HG02852 (cell line): ENCODE measurements at regions not wholly inside any gene's neighbourhood (a gene's known extent, or its start where the extent isn't known, plus 50 kb on each side); places are given as distances from the start of the nearest gene placed in this dataset.

Experiments used
- ATAC-seq: cut with Tn5 transposase; IDR thresholded peaks from one replicate; pipeline ENCODE4 v1.9.1; 2021; ENCODE audit warnings: mild to moderate bottlenecking, moderate library complexity; ENCODE audit not compliant: unreplicated experiment

DNA sequence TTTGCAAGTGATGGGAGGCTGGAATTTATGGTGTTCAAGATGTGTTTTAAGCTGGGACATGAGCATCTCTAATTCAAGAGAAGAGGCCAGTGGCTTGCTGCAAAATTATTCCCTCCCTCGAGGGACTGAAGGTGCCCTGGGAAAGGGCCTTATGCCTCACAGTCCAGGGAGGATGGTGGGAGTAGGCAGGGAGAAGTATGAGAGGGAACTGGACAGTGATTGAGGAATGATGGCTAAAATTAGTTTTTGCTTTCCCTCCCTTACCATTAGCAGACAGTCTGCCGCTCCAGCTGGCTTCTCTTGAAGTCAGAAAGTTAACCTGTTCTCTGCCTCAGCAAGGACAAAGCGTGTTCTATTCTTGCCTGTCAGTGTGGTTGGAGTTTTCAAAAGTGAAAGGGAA, 139.8 kb upstream of the SEMA6D start:
- ATAC-seq: no peak

DNA sequence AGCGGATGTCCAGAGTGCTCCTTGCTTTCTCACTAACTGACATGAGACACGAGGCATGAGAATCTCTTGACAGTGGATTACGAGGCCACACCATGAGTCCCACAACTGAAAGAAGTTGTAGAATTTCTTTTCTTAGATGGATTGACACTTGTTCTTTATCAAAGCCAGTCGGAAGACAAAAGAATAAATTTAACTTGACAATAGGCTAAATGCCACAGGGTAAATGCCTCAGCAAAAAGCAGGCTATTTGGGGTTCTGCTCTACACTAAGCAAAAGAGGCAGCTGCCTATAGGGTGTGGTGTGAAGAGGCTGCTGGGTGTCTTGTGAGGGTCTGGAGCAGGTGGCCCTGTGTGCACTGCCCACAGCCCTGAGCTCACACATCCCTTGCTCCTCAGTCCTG, 135.1 kb upstream of the SEMA6D start:
- ATAC-seq: no peak

DNA sequence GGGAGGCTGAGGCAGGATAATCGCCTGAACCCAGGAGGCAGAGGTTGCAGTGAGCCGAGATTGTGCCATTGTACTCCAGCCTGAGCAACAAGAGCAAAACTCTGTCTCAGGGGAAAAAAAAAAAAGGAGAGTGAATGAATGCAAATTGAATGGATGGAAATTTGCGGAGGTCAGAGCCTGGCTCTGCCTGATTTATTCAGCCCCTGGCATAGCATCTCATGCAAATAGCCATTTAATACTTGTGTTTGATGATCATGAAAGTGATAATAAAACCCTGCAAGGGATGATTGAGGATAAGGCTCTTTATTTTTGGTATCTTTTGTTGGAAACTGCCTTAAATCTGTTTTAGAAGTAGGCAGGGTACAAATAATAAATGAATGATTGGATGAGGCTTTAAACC, 133.0 kb upstream of the SEMA6D start:
- no peak for ATAC-seq

DNA sequence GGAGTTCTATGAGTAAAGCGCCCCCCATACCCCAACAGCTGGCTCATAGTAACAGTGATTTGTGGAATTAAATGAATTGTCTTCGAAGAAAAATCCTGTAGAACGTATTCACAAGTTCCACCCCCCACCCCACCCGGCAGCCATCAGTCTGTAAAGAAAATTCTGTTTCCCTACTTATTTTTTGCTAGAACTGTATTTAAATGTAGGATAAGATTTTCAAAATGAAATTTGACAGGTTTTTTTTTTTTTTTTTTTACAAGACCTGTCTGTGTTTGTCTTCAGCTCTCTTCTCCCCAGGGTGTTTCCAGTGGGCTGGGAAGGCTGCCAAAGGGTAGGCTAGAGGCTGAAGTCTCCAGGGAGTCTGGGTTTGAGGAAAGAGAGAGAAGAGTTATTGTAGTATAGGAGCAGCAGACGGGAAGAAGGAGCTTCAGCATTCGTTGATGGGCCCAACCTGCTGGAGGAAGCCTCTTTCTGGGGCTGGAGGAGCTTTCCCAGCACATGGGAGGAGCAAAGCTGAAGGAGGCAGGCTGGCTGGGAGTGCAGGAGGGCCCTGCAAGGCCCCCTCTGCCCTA, 130.6 kb upstream of the SEMA6D start:
- no peak for ATAC-seq

DNA sequence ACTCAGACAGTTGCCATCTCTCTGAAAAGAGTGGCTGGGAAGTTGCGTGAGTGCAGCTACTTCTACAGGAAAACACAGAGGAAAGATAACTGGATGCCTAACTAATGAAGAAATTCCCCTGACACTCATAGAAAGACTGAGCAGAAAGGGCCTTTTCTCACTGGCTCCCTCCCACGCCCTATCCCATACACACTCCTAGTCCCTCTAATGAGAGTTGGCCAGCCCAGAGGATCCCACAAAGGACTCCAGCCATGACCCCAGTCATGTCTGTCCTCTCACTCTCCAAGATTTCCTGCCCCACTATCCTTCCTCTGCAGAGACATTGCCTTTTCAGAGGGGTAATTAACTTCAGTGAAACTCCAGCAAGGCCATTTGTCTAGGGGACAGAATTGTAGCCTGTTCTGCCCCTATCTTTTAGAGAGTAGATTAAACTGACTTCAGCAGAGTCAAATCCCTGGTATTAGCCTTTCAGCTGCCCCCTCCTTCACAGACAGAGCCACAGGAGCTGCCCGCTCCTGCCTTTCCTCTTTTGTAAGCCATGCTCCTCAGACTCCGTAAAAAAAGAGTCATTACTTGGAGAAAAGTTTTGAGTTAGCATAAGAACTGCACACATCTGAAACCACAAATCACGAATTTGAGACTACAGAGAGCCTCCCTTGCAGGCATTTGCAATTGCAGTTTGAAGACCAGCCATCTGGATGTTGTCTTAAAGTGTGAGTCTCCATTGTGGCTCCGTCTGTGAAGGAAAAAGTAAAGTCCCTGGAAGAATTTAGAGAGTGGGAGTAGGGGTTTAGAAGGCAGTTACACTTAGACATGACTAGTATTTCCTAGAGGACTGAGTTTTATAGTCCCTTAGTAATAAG, 129.1 kb upstream of the SEMA6D start:
- no peak for ATAC-seq

DNA sequence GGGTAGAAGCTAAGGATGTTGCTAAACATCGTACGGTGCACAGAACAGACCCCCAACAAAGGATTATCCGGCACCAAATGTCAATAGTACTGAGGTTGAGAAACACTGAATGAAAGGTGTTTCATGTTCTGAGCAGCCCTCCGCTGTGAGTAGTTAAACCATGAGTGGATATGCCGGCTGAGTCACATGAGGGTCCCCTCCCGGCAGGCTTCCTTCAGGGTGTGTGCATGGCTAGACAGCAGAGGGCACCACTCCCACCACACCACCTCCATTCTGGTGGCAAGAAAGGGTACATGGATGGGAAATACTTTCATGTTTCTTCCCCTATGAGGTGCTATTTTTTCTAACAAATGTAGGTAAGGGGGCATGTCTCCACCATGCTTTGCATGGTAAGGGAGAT, 128.3 kb upstream of the SEMA6D start:
- no peak for ATAC-seq

DNA sequence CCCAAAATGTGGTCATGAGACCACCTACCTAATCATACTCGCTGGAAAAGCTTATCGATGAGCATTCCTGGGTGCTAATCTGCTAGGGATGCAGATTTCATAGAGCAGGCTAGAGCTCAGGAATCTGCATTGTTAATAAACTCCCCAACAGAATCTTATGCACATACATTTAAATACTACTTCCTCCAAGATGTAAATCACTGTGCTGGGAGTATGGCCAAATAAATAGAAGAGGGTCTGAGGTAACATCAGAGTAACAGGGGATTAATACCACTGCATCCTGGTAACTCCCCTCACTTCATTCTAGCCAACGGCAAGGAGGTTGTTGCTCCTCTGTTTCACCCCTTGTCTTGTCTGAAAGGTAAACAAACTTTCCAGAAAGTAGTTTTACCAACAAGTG, 118.3 kb upstream of the SEMA6D start:
- ATAC-seq: no peak

DNA sequence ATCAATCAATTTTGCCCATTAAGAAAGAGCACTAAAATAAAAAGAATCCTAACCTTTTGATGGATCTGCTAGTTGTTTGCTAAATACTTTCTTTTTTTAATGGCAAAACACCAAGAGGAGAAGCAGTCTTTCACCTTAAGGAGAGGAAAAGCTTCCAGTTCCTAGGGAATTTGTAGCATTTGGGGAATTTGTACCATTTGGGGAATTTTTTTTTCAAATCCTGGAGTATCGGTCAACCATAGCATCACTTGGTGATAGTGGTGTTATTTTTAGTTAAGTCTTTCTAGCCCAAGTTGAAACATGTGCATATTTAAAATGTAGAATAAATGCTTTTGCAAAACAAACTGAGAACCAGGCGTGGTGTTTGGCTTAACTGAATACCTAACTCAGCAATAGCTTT, 117.5 kb upstream of the SEMA6D start:
- no peak for ATAC-seq

DNA sequence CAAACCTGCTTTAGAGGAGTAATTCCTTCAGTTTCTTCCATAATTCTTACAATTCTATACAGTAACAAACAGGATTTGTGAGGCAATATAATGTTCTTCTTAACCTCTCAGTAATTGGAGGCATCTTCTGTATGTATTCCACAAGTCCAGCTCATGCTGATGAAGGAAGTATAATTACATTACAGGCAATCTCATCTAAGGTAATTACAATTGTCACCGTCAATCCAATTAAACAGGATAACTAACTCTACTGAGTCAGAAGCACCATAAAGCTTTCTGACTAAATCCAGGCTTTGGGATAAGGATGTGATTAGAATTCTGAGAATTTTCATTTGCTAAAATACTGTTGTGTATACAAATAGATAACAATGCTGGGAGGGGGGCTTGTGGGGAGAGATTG, 115.2 kb upstream of the SEMA6D start:
- no peak for ATAC-seq

DNA sequence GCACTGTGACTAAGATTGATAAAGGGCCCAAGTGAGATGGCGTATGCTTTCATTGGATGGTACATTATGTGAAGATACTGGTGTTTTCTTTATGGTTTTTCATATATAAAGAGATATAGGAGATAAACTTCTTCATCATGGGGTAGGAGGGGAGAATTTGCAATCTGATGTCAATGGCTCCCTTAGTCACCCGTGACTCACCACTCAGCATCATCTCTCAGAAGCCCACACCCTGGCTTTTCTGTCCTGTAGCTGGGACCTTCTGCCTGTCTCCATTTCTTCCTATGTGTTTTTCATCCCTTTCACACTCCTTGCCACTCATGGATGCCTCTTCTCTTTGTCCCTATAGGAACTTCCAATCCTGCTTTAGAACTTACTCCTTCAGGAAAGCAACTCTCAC, 114.3 kb upstream of the SEMA6D start:
- no peak for ATAC-seq

DNA sequence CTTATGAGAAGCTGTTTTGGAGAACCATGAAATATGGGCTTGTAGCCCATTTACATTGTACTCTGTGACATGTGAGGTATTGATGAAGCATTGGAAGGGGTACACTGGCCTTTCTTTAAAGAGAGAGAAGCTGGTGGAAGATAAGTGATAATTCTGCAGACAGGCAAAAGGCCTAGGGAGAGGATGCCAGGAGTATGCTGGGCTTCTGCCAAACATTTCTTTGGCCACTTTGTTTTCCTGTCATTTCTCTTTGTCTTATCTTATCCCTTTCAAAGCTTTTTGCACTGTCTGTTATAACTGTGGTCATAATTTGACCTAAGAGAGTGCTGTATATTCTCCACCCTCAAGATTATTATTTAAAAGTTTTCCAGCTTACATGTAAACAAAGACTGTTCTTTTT, 109.6 kb upstream of the SEMA6D start:
- ATAC-seq: no peak

DNA sequence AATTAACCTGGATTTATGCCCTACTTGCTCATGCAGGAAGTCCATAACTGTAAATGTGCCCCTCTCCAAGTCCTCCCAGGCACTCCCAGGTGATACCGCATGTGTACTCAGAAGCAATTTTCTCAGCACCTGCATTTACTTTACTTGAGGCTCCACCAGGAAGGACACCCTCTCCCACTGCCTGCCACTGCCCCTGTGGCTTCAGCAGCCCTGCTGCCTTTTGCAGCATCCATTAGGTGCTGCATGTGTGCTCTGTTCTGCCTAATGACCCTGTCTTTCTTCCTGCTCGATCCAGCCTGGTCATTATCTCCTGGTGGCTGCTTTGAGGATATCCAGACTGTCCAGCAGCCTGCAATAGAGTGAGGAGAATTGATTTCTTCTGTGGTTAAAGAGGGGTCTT, 107.6 kb upstream of the SEMA6D start:
- ATAC-seq: no peak

DNA sequence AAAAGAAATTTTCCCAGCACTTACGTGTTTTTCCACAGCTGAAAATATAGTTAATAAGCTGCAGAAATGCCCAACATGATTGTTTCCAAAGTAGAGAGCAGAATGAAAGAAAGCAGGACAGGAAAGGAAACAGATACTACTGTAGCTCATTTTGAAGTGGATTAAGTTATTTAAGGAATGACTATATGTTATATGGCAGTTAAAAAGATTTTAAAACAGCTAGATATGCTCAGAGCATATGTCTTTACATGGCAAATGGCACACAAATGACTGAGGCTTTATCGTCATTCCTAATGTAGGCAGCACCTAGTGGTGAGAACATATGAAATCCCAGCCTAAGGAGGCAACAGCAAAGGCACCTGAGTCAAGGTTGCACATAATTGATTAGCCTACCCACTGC, 106.6 kb upstream of the SEMA6D start:
- ATAC-seq: no peak

DNA sequence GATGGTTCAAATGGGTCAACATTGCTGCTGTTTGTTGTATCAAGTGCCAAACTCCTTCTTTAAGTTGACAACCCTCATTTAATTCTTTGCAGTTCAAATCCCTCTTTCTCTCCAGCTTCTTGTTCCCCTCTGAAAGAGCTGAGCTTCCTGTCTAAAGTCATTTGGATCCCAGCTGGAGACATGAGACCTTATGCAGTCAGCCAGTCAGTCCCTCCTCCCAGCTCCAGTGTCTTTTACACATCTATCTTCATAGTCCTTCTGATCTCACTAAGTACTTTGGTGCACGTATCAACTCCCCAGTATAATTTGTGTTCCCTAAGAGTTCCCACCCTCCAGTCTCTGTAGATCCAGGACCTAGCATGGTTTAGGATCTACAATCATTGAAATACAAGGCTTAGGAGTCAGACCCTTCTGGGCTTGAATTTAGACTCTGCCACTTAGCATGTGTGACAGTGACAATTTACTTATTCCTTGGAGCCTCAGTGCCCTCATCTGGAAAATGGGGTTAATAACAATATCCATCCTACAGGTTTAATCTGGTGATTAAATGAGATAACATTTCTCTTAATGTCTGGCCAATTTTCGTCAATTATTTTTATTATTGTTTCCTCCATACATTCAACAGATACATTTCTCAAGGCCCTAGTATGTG, 102.8 kb upstream of the SEMA6D start:
- ATAC-seq: no peak

DNA sequence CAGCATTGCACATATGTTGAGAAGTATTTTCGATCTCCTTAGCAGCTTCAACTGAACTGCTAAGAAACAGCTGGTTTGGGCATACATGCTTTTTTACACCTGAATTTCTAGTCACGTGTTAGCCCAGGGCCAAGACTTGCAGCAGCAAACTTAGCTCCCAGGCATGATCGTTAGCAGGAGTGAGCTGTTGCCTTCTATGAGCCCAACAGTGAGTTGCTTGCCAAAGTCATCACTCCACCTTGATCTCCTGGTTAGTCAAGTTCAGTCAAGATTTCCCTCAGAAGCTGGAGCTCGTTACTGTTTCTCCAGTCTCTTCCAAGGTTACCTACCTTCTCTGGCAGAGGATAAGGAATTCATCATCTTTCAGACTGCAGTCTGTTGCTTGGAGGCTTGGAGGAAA, 100.4 kb upstream of the SEMA6D start:
- ATAC-seq: no peak

DNA sequence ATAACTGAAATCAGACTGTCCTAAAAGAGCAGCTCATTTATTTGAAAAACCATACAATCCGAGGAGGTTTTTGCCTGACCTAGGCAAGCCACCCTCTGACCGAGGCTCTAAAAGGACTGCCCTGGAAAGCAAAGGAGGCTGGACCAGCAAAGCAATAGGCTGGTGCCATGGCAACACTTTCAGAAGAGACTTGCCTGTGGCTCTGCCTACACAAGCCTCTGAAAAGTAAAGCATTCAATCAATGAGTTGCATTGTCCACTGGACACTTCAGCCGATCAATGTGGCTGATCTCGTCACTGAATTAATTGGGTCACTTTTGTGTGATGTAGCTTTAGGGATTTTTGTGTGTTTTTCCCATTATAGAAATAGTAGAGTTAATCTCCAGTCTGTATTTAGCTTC, 99.1 kb upstream of the SEMA6D start:
- ATAC-seq: no peak

DNA sequence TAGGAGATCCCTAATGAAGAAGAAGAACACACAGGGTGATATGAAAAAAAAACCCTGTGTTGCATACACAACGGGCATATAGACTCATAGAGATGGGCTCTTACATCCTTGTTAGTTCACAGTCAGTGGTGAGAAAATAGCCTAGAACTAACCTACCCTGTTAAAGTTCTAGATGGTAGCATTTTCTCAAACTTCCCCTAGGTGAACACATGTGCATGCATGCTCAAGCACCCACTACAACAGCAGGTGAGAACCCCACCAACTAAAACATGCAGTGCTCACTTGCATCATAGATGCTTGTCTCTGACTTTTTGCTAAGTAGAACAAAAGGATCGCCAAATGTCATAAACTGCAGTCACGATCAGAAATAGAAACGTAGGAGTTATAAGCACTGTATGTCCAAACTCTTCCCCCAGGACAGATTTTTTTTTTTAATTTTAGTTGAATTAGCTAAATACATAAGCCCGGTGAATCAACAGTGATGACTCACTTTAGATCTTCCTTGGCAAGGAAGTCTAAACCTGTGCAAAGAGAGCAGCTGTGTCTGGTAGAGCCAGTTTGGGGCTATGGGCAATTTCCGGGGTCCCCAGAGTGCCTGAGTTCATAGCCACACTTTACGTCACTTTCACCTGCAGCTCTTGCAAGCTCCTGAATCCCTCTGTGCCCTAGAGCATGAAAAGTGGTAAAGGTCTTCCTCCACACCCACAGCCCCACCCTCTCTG, 96.2 kb upstream of the SEMA6D start:
- ATAC-seq: no peak

DNA sequence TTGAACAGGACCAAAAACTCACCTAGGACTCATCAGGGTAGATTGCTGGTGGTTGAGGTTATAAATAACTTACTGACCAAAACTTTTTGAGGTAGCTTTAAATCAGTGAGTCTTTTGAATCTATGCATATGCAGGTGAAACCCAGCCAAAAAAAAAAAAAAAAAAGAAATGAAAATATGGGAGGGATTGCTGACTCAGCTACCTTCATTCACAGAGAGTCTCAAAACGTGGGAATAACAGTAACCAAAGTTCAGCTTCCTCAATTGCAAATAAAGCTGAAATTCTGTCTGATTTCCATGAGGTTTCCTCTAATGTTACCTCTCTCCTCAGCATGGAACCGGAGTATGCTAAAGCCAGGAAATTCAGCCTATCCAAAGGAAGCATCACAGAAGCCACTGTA, 95.2 kb upstream of the SEMA6D start:
- ATAC-seq: no peak

DNA sequence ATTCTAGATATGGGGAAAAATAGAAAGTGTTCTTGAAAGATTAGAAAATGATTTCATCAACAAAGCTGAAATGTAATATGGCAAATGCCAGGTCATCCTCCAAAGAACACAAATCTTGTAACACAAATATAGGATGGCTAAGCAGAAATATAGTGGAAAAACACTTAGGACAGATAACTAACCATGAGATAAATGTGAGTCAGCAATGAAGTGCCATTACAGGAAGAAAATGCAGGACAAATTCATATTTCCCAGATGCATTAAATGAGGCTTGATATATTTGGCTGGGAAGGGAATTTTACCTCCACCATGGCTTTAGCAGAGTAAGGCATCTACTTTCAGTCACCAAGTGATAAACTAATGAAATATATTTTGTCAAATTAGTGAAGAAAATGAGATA, 92.8 kb upstream of the SEMA6D start:
- ATAC-seq: no peak

DNA sequence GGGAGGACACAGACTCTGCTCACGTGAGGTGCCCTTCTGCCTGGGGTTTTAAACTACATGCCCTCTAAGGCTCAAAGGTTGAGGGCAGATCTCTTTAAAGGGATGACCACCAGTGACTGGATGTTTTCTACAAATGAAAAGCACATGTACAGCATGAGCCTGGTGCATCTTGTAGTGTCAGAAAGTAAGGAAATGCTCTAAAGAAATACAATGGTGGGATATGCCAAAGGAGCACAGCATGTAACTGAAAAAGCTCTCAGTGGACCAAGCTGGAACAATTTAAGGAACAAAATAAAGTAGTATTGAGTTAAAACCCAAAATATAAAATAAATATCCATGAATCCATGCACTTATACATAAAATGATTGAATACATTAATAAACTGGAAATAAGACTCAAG, 78.3 kb upstream of the SEMA6D start:
- ATAC-seq: no peak

DNA sequence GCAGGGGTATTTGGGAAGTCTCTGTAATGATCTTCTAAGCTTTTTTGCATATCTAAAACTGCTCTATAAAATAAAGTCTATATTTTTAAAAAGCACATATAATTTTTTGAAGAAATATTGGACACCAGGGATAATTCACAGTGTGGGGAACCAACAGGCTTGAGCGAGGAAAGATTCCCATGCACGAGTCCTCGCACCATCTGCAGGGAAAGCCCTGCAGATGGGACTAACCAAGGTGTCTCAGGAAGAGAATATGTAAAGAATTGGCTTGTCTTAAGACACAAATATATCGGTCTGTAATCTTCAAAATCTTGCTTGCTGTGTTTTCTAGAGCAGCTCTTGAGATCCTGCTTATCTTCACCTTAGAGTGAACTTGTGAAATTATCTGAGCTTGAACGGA, 77.2 kb upstream of the SEMA6D start:
- no peak for ATAC-seq

DNA sequence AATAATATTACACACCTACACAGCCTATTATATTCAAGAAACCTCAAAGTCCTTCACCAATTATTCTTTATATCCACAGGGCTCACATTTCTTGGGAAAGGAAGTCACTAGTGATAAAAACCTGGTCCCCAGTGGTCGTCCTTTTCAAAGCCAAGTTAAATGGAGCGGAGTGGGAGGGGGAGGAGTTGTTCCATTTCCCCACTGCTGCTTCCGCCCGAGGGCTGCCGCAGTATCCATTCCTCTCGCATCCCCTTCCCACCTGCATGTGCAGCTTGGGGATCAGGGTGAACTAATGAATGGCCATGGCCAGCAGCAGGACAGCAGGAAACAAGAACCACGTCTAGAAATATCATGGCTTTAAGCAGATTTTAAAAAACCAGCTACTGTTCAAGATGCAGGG, 76.4 kb upstream of the SEMA6D start:
- no peak for ATAC-seq
